CD14-positive monocyte (primary cell): ENCODE measurements at regions not wholly inside any gene's neighbourhood (a gene's known extent, or its start where the extent isn't known, plus 50 kb on each side); places are given as distances from the start of the nearest gene placed in this dataset.

Source experiments
- DNase-seq, 3 donors: peaks; one replicate each; pipeline ENCODE4 v3.0.0-alpha.2; 2011 to 2022
- H2AFZ ChIP-seq: 2 replicates; pipeline ENCODE4 v1.6.0; 2012; ENCODE audit warnings: mild to moderate bottlenecking, low read depth, low read length, inconsistent platforms; ENCODE audit not compliant: insufficient read depth, poor library complexity, severe bottlenecking
- H3K27ac ChIP-seq, 2 donors: 1 replicate in 1 of 2; 2 replicates in 1 of 2; pipeline ENCODE4 v1.5.1; 2012 to 2013; ENCODE audit warnings: low read length in 2 of 2, control low read depth in 1 of 2, inconsistent platforms in 1 of 2, low read depth in 1 of 2, mild to moderate bottlenecking in 1 of 2
- H3K27me3 ChIP-seq, 2 donors: one replicate each; pipeline versions ENCODE4 v1.6.0 to v1.6.1; 2011 to 2013; ENCODE audit warnings: low read length in 2 of 2; ENCODE audit not compliant: control insufficient read depth in 2 of 2, insufficient read depth in 2 of 2
- H3K36me3 ChIP-seq, 2 donors: replicated peaks in 1 of 2; 1 replicate in 1 of 2; 2 replicates in 1 of 2; pipeline versions ENCODE4 v1.5.1 to v1.6.1; 2012 to 2013; ENCODE audit warnings: low read length in 2 of 2, control low read depth in 1 of 2, inconsistent platforms in 1 of 2, mild to moderate bottlenecking in 1 of 2; ENCODE audit not compliant: insufficient read depth in 2 of 2, control insufficient read depth in 1 of 2
- H3K4me1 ChIP-seq, 2 donors: 1 replicate in 1 of 2; 2 replicates in 1 of 2; pipeline versions ENCODE4 v1.5.1 to v1.6.1; 2012 to 2013; ENCODE audit warnings: low read length in 2 of 2, control low read depth in 1 of 2, inconsistent platforms in 1 of 2, mild to moderate bottlenecking in 1 of 2, moderate library complexity in 1 of 2; ENCODE audit not compliant: insufficient read depth in 2 of 2, control insufficient read depth in 1 of 2
- H3K4me2 ChIP-seq: replicated peaks from 2 replicates; pipeline ENCODE3; 2012; ENCODE audit warnings: low read length, moderate library complexity, mild to moderate bottlenecking; ENCODE audit not compliant: poor library complexity, severe bottlenecking; ENCODE audit errors: extremely low read depth
- H3K4me3 ChIP-seq, 3 experiments: fragments of 200-600 bp in 1 of 3; sonication (generic) in 1 of 3; replicated peaks in 1 of 3; 1 replicate in 2 of 3; 2 replicates in 1 of 3; pipeline ENCODE4 v1.5.1; 2011 to 2013; ENCODE audit warnings: low read length in 3 of 3, mild to moderate bottlenecking in 3 of 3, control low read depth in 2 of 3, low read depth in 2 of 3, inconsistent platforms in 1 of 3, moderate library complexity in 1 of 3
- H3K79me2 ChIP-seq: 2 replicates; pipeline ENCODE4 v1.6.0; 2012; ENCODE audit warnings: mild to moderate bottlenecking, control low read depth, inconsistent platforms, low read length, moderate library complexity; ENCODE audit not compliant: insufficient read depth
- H3K9ac ChIP-seq: 2 replicates; pipeline ENCODE4 v1.6.0; 2017; ENCODE audit warnings: low read length, mild to moderate bottlenecking; ENCODE audit not compliant: insufficient read depth, poor library complexity, severe bottlenecking
- H3K9me3 ChIP-seq, 2 donors: replicated peaks in 1 of 2; 1 replicate in 1 of 2; 2 replicates in 1 of 2; pipeline versions ENCODE4 v1.5.1 to v1.6.1; 2012 to 2013; ENCODE audit warnings: low read length in 2 of 2, control low read depth in 1 of 2; ENCODE audit not compliant: control insufficient read depth in 1 of 2, insufficient read depth in 1 of 2
- H4K20me1 ChIP-seq: 2 replicates; pipeline ENCODE4 v1.6.0; 2012; ENCODE audit warnings: mild to moderate bottlenecking, low read length, control low read depth, moderate library complexity; ENCODE audit not compliant: insufficient read depth
- H3K27ac Mint-ChIP-seq, 7 donors: one replicate each; pipeline ENCODE4 v1.8.0; 2020; ENCODE audit warnings: mild to moderate bottlenecking in 7 of 7, mixed read lengths in 7 of 7, moderate library complexity in 6 of 7, inconsistent platforms in 2 of 7
- H3K27me3 Mint-ChIP-seq, 3 donors: one replicate each; pipeline ENCODE4 v1.8.0; 2021 to 2022; ENCODE audit warnings: low read depth in 3 of 3, mild to moderate bottlenecking in 3 of 3, mixed read lengths in 3 of 3, moderate library complexity in 3 of 3, inconsistent platforms in 1 of 3
- H3K36me3 Mint-ChIP-seq, 2 donors: one replicate each; pipeline ENCODE4 v1.8.0; 2020; ENCODE audit warnings: mixed read lengths in 2 of 2, inconsistent platforms in 1 of 2, mild to moderate bottlenecking in 1 of 2
- H3K4me1 Mint-ChIP-seq: one replicate; pipeline ENCODE4 v1.8.0; 2020; ENCODE audit warnings: mild to moderate bottlenecking, mixed read lengths
- H3K4me3 Mint-ChIP-seq, 2 donors: one replicate each; pipeline ENCODE4 v1.8.0; 2020; ENCODE audit warnings: mild to moderate bottlenecking in 2 of 2, mixed read lengths in 2 of 2, moderate library complexity in 1 of 2
- H3K9me3 Mint-ChIP-seq, 7 donors: one replicate each; pipeline ENCODE4 v1.8.0; 2020 to 2022; ENCODE audit warnings: mixed read lengths in 7 of 7, mild to moderate bottlenecking in 6 of 7, moderate library complexity in 6 of 7, inconsistent platforms in 2 of 7
- CTCF ChIP-seq: fragments of 200-600 bp; IDR thresholded peaks from one replicate; pipeline ENCODE4 v1.8.0; 2022; ENCODE audit warnings: antibody characterized with exemption, mild to moderate bottlenecking
- WGBS: methylation state at CpG from one replicate; pipeline ENCODE4 v1.1.5; 2013; ENCODE audit warnings: missing lambda C conversion rate; ENCODE audit not compliant: insufficient coverage; 5-methylcytosine and 5-hydroxymethylcytosine counted together
- intact Hi-C, 2 donors: fragments of 100-400 bp; cut with micrococcal nuclease; formaldehyde crosslinking; loops; one replicate each; pipeline versions ENCODE4 v1.15.0 to v1.15.1; 2023

GRCh38 chr12:85606455-85606854 lies 229.8 kb downstream of the RASSF9 start:
- H3K4me1 Mint-ChIP-seq = no peaks in the 10 kb centered on the region
- Histone ChIP-seq H3K9me3 (no peaks in the 10 kb centered on the region), H3K27me3 (no peaks in the 10 kb centered on the region), H3K4me1 (no peaks in the 10 kb centered on the region), H3K79me2 (no peaks in the 10 kb centered on the region), H3K9ac (no peak overlapping the region), H2AFZ (no peak overlapping the region), H3K36me3 (no peaks in the 10 kb centered on the region), H3K27ac (no peak overlapping the region), H4K20me1 (no peaks in the 10 kb centered on the region), H3K4me3 (no peak overlapping the region), H3K4me2 (no peak overlapping the region)
- no peaks in the 10 kb centered on the region for H3K9me3 Mint-ChIP-seq
- no peak overlapping the region for H3K27ac Mint-ChIP-seq
- no peaks in the 10 kb centered on the region for H3K27me3 Mint-ChIP-seq
- WGBS = no CpG with 5 or more reads among the region's 2 CpGs
- intact Hi-C loops = no loop called here
- H3K4me3 Mint-ChIP-seq = no peak overlapping the region
- H3K36me3 Mint-ChIP-seq = no peaks in the 10 kb centered on the region
- TF ChIP-seq CTCF = no peak
- DNase-seq = no peak

- Mint-ChIP-seq H3K4me1 (no peaks in the 10 kb centered on the region), H3K27ac (no peak overlapping the region), H3K27me3 (no peaks in the 10 kb centered on the region), H3K4me3 (no peak overlapping the region), H3K9me3 (peaks cover 0 to 3% (median 0%) of the 10 kb centered on the region in 7 donors), H3K36me3 (no peaks in the 10 kb centered on the region)
- H3K27me3 ChIP-seq = no peaks in the 10 kb centered on the region
- H3K4me2 ChIP-seq = no peak overlapping the region
- H3K79me2 ChIP-seq = no peaks in the 10 kb centered on the region
- intact Hi-C loops = no loop called here
- WGBS = no CpG with 5 or more reads among the region's 2 CpGs
- H2AFZ ChIP-seq = no peak overlapping the region
- no peak overlapping the region for H3K27ac ChIP-seq
- no peaks in the 10 kb centered on the region for H3K9me3 ChIP-seq
- no peaks in the 10 kb centered on the region for H4K20me1 ChIP-seq
- no peak overlapping the region for H3K4me3 ChIP-seq
- no peaks in the 10 kb centered on the region for H3K36me3 ChIP-seq
- TF ChIP-seq CTCF = no peak
- H3K4me1 ChIP-seq = no peaks in the 10 kb centered on the region
- DNase-seq = no peak
- no peak overlapping the region for H3K9ac ChIP-seq
Measured at GRCh38 chr12:85609778-85610177, 226.4 kb downstream of the RASSF9 start.
